GM23338 (cell line): ENCODE measurements at regions not wholly inside any gene's neighbourhood (a gene's known extent, or its start where the extent isn't known, plus 50 kb on each side); places are given as distances from the start of the nearest gene placed in this dataset.

Experiments
- ATAC-seq: fragments of 200-7000 bp; cut with Tn5 transposase; 3 replicates; pipeline ENCODE4 v1.9.1; 2020
- DNase-seq: peaks from one replicate; pipeline ENCODE4 v3.0.0-alpha.2; 2015; ENCODE audit warnings: low spot score
- H2AFZ ChIP-seq: fragments of 200-600 bp; sonication (generic); 2 replicates; pipeline ENCODE4 v1.8.0; 2016; ENCODE audit warnings: antibody characterized with exemption, mild to moderate bottlenecking, moderate library complexity
- H3F3A ChIP-seq: fragments of 200-600 bp; sonication (generic); replicated peaks from 2 replicates; pipeline ENCODE4 v1.8.0; 2017; ENCODE audit warnings: antibody characterized with exemption, mixed run types, low read depth
- H3K27ac ChIP-seq: fragments of 200-600 bp; sonication (generic); 2 replicates; pipeline ENCODE4 v1.6.1; 2016; ENCODE audit warnings: low read depth
- H3K27me3 ChIP-seq: fragments of 200-600 bp; sonication (generic); 2 replicates; pipeline ENCODE4 v1.8.0; 2016; ENCODE audit warnings: mild to moderate bottlenecking, mixed run types, moderate library complexity; ENCODE audit not compliant: insufficient read depth
- H3K36me3 ChIP-seq: fragments of 200-600 bp; sonication (generic); 2 replicates; pipeline ENCODE4 v1.8.0; 2016; ENCODE audit warnings: mild to moderate bottlenecking; ENCODE audit not compliant: insufficient read depth
- H3K4me1 ChIP-seq: fragments of 200-600 bp; sonication (generic); 2 replicates; pipeline ENCODE4 v1.8.0; 2016; ENCODE audit warnings: mild to moderate bottlenecking, moderate library complexity; ENCODE audit not compliant: insufficient read depth
- H3K4me2 ChIP-seq: fragments of 200-600 bp; sonication (generic); 2 replicates; pipeline ENCODE4 v1.7.1; 2017; ENCODE audit warnings: mixed run types
- H3K4me3 ChIP-seq: fragments of 200-600 bp; sonication (generic); 2 replicates; pipeline ENCODE4 v1.6.1; 2016; ENCODE audit warnings: mixed run types
- H3K79me2 ChIP-seq: fragments of 200-600 bp; sonication (generic); replicated peaks from 2 replicates; pipeline ENCODE4 v1.8.0; 2017; ENCODE audit warnings: mild to moderate bottlenecking; ENCODE audit not compliant: insufficient read depth
- H3K9me2 ChIP-seq: fragments of 200-600 bp; sonication (generic); 2 replicates; pipeline ENCODE4 v1.8.0; 2017; ENCODE audit not compliant: insufficient read depth
- H4K20me1 ChIP-seq: fragments of 200-600 bp; sonication (generic); replicated peaks from 2 replicates; pipeline ENCODE4 v1.8.0; 2017; ENCODE audit warnings: mild to moderate bottlenecking; ENCODE audit not compliant: insufficient read depth
- H3K27ac Mint-ChIP-seq: 2 replicates; pipeline ENCODE4 v1.8.0; 2020; ENCODE audit warnings: inconsistent platforms, mild to moderate bottlenecking, moderate library complexity, mixed read lengths
- H3K27me3 Mint-ChIP-seq: 3 replicates; pipeline ENCODE4 v1.8.0; 2022; ENCODE audit warnings: low read depth, mild to moderate bottlenecking, moderate library complexity, mixed read lengths, inconsistent platforms; ENCODE audit not compliant: insufficient read depth, poor library complexity
- H3K36me3 Mint-ChIP-seq: 3 replicates; pipeline ENCODE4 v1.8.0; 2021; ENCODE audit warnings: low read depth, mild to moderate bottlenecking, inconsistent platforms, moderate library complexity, mixed read lengths
- H3K4me1 Mint-ChIP-seq: 3 replicates; pipeline ENCODE4 v1.8.0; 2020; ENCODE audit warnings: mild to moderate bottlenecking, inconsistent platforms, mixed read lengths
- H3K4me3 Mint-ChIP-seq: 3 replicates; pipeline ENCODE4 v1.8.0; 2021; ENCODE audit warnings: moderate library complexity, mild to moderate bottlenecking, inconsistent platforms, mixed read lengths
- H3K9me3 Mint-ChIP-seq: 3 replicates; pipeline ENCODE4 v1.8.0; 2020; ENCODE audit warnings: moderate library complexity, mild to moderate bottlenecking, inconsistent platforms, mixed read lengths
- CREB1 ChIP-seq: fragments of 250-450 bp; sonication (Bioruptor Pico); IDR thresholded peaks from 2 replicates; pipeline ENCODE4 v1.5.0; 2020; ENCODE audit warnings: low read depth, mild to moderate bottlenecking, moderate library complexity
- CTCF ChIP-seq, 2 experiments: fragments of 200-600 bp in 1 of 2; sonication (generic) in 1 of 2; conservative IDR thresholded peaks; 2 replicates each; pipeline versions ENCODE4 v1.5.1 to v1.6.1; 2016 to 2017; ENCODE audit warnings: antibody characterized with exemption in 2 of 2, low read depth in 2 of 2, mild to moderate bottlenecking in 2 of 2, moderate library complexity in 1 of 2
- NANOG ChIP-seq: IDR thresholded peaks from 2 replicates; pipeline ENCODE4 v1.6.1; 2016; ENCODE audit warnings: antibody characterized with exemption, borderline replicate concordance
- STAT1 ChIP-seq: IDR thresholded peaks from one replicate; pipeline ENCODE4 v1.6.1; 2016; ENCODE audit warnings: antibody characterized with exemption; ENCODE audit not compliant: unreplicated experiment
- ZNF331 ChIP-seq: fragments of 250-450 bp; sonication (Bioruptor Pico); IDR thresholded peaks from 2 replicates; pipeline ENCODE4 v1.5.0; 2020; ENCODE audit warnings: low read depth, mild to moderate bottlenecking, moderate library complexity
- TF ChIP-seq, protein P1 (sequence below): fragments of 250-450 bp; sonication (Bioruptor Pico); IDR thresholded peaks from 2 replicates; pipeline ENCODE4 v1.5.0; 2020; ENCODE audit warnings: mild to moderate bottlenecking, moderate library complexity

DNA sequence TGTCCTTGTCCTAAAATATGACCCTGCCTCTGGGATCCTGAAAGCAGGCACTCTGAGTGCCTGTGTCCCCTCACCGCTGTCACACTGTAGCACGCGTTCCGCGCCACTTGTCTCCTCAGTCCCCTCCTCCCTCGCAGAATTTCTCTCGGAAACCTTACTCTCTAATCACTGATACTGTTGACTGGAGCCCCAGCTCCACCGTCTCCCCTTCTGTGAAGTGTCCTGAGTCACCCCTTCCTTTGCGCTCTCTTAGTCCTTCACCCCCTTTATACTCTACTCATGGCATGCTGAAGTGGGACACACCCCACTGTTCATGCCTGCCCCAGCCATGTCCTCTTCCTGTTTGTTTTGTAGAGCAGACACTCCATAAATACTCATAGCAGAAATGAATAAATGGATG lies 104.7 kb downstream of the ZNF664 start:
- Histone ChIP-seq H3K9me2 (no peaks in the 10 kb centered on the region), H3K79me2 (no peaks in the 10 kb centered on the region), H4K20me1 (no peaks in the 10 kb centered on the region), H3K27ac (no peak overlapping the region), H2AFZ (no peak overlapping the region; the same call in 1 of the 2 replicates), H3F3A (no peaks in the 10 kb centered on the region), H3K27me3 (no peaks in the 10 kb centered on the region), H3K36me3 (no peaks in the 10 kb centered on the region; the same call in 1 of the 2 replicates), H3K4me2 (no peak overlapping the region), H3K4me1 (peaks cover 4% of the 10 kb centered on the region), H3K4me3 (no peak overlapping the region)
- H3K27ac Mint-ChIP-seq, result no peak overlapping the region
- ATAC-seq (no peak), DNase-seq (no peak)
- TF ChIP-seq ZNF331 (no peak), NANOG (no peak), CTCF (conservative IDR thresholded peaks at IDR 0.05; ENCODE audit: low read depth in 2 of 2) (no peak), CREB1 (CRISPR knock-in tag) (no peak), STAT1 (no peak)
- TF ChIP-seq, protein P1, sequence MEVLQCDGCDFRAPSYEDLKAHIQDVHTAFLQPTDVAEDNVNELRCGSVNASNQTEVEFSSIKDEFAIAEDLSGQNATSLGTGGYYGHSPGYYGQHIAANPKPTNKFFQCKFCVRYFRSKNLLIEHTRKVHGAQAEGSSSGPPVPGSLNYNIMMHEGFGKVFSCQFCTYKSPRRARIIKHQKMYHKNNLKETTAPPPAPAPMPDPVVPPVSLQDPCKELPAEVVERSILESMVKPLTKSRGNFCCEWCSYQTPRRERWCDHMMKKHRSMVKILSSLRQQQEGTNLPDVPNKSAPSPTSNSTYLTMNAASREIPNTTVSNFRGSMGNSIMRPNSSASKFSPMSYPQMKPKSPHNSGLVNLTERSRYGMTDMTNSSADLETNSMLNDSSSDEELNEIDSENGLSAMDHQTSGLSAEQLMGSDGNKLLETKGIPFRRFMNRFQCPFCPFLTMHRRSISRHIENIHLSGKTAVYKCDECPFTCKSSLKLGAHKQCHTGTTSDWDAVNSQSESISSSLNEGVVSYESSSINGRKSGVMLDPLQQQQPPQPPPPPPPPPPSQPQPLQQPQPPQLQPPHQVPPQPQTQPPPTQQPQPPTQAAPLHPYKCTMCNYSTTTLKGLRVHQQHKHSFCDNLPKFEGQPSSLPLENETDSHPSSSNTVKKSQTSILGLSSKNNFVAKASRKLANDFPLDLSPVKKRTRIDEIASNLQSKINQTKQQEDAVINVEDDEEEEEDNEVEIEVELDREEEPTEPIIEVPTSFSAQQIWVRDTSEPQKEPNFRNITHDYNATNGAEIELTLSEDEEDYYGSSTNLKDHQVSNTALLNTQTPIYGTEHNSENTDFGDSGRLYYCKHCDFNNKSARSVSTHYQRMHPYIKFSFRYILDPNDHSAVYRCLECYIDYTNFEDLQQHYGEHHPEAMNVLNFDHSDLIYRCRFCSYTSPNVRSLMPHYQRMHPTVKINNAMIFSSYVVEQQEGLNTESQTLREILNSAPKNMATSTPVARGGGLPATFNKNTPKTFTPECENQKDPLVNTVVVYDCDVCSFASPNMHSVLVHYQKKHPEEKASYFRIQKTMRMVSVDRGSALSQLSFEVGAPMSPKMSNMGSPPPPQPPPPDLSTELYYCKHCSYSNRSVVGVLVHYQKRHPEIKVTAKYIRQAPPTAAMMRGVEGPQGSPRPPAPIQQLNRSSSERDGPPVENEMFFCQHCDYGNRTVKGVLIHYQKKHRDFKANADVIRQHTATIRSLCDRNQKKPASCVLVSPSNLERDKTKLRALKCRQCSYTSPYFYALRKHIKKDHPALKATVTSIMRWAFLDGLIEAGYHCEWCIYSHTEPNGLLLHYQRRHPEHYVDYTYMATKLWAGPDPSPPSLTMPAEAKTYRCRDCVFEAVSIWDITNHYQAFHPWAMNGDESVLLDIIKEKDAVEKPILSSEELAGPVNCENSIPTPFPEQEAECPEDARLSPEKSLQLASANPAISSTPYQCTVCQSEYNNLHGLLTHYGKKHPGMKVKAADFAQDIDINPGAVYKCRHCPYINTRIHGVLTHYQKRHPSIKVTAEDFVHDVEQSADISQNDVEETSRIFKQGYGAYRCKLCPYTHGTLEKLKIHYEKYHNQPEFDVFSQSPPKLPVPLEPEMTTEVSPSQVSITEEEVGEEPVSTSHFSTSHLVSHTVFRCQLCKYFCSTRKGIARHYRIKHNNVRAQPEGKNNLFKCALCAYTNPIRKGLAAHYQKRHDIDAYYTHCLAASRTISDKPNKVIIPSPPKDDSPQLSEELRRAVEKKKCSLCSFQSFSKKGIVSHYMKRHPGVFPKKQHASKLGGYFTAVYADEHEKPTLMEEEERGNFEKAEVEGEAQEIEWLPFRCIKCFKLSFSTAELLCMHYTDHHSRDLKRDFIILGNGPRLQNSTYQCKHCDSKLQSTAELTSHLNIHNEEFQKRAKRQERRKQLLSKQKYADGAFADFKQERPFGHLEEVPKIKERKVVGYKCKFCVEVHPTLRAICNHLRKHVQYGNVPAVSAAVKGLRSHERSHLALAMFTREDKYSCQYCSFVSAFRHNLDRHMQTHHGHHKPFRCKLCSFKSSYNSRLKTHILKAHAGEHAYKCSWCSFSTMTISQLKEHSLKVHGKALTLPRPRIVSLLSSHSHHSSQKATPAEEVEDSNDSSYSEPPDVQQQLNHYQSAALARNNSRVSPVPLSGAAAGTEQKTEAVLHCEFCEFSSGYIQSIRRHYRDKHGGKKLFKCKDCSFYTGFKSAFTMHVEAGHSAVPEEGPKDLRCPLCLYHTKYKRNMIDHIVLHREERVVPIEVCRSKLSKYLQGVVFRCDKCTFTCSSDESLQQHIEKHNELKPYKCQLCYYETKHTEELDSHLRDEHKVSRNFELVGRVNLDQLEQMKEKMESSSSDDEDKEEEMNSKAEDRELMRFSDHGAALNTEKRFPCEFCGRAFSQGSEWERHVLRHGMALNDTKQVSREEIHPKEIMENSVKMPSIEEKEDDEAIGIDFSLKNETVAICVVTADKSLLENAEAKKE (CRISPR knock-in tag), result no peak
- H3K4me3 Mint-ChIP-seq, result no peak overlapping the region
- H3K36me3 Mint-ChIP-seq, result no peaks in the 10 kb centered on the region
- peaks cover 22% of the 10 kb centered on the region for H3K4me1 Mint-ChIP-seq
- H3K9me3 Mint-ChIP-seq, result no peaks in the 10 kb centered on the region
- peaks cover 10% of the 10 kb centered on the region for H3K27me3 Mint-ChIP-seq
